Hematopoietic multipotent progenitor cell (in vitro differentiated cells): ENCODE measurements at regions not wholly inside any gene's neighbourhood (a gene's known extent, or its start where the extent isn't known, plus 50 kb on each side); places are given as distances from the start of the nearest gene placed in this dataset.
"Not testable (repeated sequence)": the region's sequence is repeated elsewhere in the genome, so short reads cannot be mapped to it uniquely, and the experiment has no call there.

Experiments used
- DNase-seq, 3 donors: peaks; one replicate each; pipeline ENCODE4 v3.0.0-alpha.2; 2011 to 2015; ENCODE audit warnings: low read depth in 2 of 3, low spot score in 2 of 3

DNA sequence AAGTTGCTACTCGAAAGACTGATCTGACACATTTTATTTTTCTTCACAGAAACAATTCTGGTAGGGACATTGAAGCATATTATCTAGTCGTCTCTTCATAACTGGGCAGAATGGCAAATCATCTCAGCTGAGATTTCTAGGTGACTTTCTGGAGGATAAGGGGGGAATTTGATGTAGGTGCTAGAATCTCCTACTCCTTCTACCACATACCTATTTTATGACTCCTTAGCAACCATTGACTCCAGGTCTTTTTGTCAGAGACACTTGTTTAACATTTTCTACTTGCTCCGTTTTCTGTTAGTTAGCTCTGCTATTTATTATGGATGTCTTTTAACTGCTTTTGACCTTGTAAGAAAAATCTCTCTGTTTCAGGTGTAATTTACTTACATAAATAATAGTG lies 380.9 kb upstream of the SEMA3C start:
- no peak for DNase-seq

DNA sequence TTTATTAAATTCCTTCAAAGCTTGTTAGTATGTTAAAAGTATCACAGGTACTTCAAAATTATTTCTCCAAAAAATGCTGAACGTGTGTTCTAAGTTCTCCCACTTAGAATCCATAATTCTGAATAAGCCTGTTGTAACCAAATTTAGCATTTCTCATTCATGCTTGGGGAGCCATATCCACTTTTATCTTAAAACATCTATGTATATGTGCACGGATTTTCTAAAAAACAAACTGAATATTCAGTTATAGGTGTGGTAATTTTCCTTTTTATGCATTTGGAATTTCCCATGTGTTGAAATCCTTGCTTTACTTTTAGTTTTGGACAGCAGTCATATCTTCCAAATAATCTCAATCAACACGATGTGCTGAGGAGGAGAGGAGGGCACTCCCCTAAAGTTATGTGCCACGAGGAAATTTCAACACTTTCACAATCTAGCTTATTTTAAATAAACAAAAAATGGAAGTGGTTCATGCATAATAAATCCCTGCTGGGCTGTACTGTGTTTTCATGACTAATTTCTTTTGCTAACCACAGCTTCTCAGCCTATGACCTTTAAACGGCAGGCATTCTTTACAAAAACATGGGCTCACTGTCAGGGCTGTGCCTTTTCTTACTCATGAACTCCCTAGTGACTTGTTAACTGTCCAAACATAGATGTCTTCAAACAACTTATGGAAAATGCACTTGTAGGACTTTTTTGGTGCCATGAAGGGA lies 380.3 kb upstream of the SEMA3C start:
- peak in 1 of 3 donors; percentile 20 for DNase-seq

DNA sequence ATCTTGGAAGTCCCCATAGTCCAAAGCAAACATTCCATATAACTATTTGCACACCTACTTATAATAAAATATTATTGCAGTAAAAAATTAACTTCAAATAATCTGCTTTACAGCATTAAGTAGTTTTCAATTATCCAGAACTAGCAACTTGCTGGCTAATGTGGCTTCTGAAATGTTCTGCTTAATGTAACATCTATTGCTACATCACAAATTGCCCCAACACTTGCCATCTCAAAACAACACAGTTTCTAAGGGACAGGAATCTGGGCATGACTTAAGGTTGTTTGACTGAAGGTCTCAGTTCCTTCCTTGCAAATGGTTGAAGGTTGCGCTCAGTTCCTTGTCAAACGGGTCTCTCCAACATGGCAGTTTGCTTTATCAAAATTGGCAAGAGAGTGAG lies 378.5 kb upstream of the SEMA3C start:
- DNase-seq, result no peak

GRCh38 chr7:81296726-81297125 lies 377.9 kb upstream of the SEMA3C start:
- DNase-seq, result no peak

DNA sequence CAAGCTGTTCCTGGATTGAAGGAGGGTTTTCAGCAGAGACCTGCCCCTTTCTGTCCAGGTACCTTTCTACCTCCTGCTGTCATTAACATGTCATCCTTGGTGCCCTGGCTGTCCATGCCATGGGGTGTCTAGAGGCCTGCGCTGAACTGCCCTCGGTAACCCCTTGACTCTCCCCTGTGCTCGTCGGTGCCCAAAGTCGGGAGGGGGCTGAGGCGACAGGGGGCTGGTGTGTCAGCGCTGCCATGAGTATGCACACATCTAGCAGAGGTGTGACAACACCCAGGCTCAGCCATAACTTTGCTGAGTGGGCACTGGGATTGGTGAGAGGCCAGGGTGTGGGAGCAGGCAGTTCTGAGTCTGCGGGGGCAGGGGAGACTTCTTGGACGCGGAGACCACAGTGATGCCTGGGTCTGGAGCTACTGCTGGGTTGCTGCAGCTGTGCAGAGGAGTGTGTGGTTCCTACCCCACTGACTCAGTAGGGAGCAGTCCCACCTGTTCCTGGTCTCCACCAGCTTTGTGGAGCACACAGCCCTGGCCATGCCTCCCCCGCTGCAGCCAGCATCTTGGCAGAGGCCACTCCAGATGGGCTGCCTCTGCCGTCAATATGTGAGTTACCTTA lies 376.2 kb upstream of the SEMA3C start:
- DNase-seq, result no peak

DNA sequence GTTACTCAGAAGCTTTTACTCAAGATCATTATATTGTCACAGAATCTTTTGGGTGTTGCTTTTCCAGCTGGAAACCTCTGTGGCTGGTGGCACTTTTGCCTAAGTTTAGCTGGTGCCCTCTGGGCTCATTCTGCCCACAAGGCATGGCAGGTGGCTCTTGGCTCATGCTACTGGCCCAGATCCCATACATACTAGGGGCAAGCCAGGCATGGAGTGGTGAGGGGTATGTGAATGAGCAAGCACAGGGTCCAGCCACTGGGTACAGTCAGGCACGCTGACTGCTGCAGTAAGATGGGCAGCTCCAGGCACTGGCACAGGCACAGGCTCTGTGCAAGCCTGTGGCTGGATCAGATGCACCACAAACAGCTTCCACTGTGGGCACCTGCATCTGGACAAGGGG lies 375.0 kb upstream of the SEMA3C start:
- no peak for DNase-seq

- not testable (repeated sequence) for DNase-seq
These were observed 367.9 kb upstream of the SEMA3C start for GRCh38 chr7:81286754-81287153.

DNA sequence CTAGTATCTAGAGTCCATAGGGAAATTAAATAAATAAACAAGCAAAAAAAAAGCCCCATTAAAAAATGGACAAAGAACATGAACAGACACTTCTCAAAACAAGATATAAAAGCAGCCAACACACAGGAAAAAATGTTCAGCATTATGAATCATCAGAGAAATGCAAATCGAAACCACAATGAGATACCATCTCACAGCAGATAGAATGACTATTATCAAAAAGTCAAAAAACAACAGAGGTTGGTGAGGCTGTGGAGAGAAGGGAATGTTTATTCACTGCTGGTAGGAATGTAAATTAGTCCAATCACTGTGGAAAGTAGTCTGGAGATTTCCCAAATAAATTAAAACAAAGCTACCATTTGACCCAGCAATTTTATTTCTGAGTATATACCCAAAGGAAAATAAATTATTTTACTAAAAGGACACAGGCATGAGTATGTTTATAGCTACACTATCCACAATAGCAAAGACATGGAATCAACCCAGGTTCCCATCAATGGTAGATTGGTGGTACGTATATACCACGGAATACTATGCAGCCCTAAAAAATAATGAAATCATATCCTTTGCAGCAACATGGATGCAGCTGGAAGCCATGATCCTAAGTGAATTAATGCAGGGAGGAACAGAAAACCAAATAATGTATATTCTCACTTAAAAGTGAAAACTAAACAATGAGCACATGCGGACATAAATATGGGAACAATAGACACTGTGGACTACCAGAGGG lies 366.5 kb upstream of the SEMA3C start:
- DNase-seq, result no peak

GRCh38 chr7:81284576-81284975 lies 365.7 kb upstream of the SEMA3C start:
- no peak for DNase-seq

- DNase-seq, result no peak
These were observed 361.7 kb upstream of the SEMA3C start for GRCh38 chr7:81280531-81280930.

DNA sequence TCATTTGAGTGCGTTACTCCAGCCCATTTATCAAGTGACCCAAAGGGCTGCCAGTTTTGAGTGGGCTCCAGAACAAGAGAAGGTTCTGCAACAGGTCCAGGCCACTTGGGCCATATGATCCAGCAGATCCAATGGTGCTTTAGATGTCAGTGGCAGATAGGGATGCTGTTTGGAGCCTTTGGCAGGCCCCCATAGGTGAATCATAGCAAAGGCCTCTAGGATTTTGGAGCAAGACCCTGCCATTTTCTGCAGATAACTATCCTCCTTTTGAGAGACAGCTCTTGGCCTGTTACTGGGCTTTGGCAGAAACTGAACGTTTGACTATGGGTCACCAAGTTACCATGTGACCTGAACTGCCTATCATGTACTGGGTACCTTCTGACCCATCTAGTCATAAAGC lies 358.8 kb upstream of the SEMA3C start:
- no peak for DNase-seq

GRCh38 chr7:81273601-81274397 lies 354.9 kb upstream of the SEMA3C start:
- no peak for DNase-seq

DNA sequence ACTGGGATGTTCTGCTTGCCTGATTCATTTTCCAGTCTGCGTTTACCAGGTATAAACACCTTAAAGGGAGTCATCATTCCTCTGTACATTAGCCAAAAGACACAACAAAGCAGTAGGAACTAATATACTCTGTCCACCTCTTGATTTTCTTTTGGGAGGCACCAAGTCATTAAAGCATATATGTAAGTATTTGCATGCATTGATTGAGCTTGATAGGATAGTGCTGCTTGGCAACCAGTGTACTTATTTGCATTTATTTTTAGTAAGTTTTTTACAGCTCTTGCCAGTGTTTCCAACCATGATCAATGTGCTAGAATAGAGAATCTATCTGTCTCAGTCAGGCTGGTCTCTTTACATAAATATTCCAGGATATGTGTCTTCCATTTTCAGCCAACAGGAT lies 353.3 kb upstream of the SEMA3C start:
- DNase-seq, result no peak

DNA sequence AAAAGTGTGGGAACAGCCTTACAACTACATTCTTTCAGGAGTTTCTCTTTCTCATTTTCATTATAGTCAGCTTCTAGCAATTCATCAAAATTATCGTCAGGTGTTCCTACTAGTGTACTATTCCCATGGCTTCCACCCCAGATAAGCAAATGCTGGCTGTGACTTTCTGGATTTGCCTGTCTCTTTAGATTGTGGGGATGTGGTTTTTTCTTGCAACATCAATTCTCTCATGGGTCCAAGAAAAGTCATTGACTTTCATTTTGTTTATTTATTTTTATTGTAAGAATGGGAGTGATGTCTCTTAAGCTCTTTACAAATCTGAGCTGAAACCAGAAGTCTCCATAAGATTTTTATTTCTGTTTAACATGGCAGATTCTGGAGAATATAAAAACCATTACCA lies 349.7 kb upstream of the SEMA3C start:
- DNase-seq, result no peak

DNA sequence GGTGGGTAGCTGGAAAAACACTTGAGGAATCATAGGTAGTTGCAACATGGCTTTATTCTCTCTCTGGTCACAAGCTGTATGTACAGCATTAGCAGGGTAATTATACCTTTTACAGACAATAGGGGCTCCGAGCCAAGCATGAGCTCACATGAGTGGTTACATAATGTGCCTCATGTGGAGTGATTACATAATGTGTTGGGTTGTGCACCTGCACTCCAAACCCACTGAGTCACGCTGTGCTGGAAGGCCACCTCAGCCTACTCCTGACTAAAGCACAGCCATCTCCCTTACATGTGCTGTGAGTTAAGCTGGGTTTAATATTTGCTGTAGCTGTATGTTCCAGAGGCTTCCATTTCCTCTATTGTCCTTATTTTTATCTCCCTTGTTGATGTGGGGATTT lies 348.7 kb upstream of the SEMA3C start:
- no peak for DNase-seq

DNA sequence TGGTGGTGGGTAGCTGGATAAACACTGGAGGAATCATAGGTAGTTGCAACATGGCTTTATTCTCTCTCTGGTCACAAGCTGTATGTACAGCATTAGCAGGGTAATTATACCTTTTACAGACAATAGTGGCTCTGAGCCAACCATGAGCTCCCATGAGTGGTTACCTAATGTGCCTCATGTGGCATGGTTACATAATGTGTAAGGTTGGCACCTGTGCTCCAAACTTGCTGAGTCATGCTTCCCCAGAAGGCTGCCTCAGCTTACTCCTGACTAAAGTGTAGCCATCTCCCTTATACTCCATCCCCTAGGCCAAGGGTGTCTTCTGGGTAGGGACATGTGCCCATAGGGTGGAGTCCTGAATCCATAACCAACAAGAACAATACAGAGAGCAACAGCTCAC lies 345.3 kb upstream of the SEMA3C start:
- DNase-seq, result no peak

DNA sequence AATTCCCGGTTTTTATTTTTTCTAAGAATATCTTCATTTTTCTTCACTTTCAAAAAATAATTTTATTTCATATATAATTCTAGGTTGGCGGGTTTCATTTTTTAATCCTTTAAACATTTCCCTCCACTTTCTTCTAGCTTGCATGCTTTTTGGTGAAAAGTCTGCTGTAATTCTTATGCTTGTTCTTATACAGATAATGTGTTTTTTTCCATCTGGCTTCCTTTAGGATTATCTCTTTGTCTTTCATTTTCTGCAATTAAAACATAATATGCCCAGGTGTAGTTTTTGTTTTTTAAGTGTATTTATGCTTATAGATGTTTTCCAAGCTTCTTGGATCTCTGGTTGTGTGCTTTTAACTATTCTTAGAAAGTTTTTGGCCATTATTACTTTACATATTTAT lies 341.3 kb upstream of the SEMA3C start:
- DNase-seq, result peak in 1 of 3 donors; percentile 19

DNA sequence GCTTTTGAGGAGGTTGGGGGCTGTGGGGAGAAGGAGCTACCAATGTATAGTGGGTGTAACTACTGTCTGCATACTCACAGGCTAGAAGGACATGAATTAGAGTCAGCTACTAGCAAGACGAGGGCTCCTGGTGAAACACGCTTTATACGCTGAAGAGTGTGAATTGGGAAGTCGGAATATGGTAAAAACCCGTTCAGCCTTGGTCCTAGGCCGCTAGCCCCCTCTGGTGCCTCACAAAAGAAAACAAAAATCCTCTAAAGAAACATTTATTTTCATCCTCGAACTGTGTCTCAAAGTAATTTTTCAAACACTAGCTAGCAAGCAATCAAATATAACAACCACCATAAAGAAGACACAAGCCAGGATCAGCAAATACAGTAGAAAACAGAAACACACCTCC lies 338.1 kb upstream of the SEMA3C start:
- peak in 2 of 3 donors; percentile 18 to 50 for DNase-seq

GRCh38 chr7:81248420-81248819 lies 329.6 kb upstream of the SEMA3C start:
- DNase-seq, result no peak

DNA sequence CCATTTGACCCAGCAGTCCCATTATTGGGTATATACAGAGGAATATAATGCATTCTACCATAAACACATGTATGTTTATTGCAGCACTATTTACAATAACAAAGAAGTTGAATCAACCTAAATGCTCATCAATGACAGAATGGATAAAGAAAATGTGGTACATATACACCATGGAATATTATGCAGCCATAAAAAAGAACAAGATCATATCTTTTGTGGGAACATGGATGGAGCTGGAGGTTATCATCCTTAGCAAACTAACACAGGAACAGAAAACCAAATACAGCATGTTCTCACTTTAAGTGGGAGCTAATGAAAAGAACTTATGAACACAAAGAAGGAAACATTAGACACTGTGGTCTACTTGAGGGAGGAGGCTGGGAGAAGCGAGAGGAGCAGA lies 328.5 kb upstream of the SEMA3C start:
- DNase-seq, result not testable (repeated sequence)

DNA sequence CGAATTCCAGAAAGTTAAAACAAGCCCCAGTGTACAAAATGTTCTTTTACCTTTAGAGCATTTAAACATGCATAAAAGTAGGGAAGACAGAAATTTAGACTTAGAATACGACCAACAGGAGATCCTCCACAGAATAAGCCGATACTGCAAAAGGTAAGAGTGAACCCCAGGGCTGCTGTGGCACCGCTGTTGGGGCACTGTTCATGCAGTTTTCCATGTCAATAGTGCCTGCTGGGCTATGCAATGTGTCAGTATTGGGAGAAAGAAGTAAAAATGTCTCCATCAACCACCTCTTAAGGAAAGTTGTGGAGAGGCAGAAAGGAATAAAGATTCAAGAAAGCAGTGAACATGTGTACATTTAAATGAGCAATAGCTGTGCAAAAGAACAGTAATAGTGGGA lies 326.5 kb upstream of the SEMA3C start:
- no peak for DNase-seq
